Suprapubic skin (tissue), 4 donors: ENCODE measurements at regions not wholly inside any gene's neighbourhood (a gene's known extent, or its start where the extent isn't known, plus 50 kb on each side); places are given as distances from the start of the nearest gene placed in this dataset.

Experiments used
- EP300 ChIP-seq: sonication (generic); formaldehyde crosslinking; IDR thresholded peaks from one replicate; pipeline ENCODE4 v1.6.1; 2017; ENCODE audit warnings: antibody characterized with exemption
- POLR2A ChIP-seq, 2 donors: fragments of 450-650 bp; IDR thresholded peaks; one replicate each; pipeline ENCODE4 v1.6.1; 2017; ENCODE audit warnings: antibody characterized with exemption in 2 of 2, mild to moderate bottlenecking in 2 of 2, moderate library complexity in 2 of 2
- POLR2AphosphoS5 ChIP-seq, 3 donors: sonication (generic); formaldehyde crosslinking; IDR thresholded peaks; one replicate each; pipeline ENCODE4 v1.6.1; 2017; ENCODE audit warnings: antibody characterized with exemption in 3 of 3
- TF ChIP-seq, protein P1 (sequence below), 2 donors: fragments of 200-600 bp in 1 of 2; fragments of 450-650 bp in 1 of 2; sonication (generic) in 1 of 2; IDR thresholded peaks; one replicate each; pipeline ENCODE4 v1.5.1; 2016 to 2019; ENCODE audit warnings: antibody characterized with exemption in 2 of 2, mild to moderate bottlenecking in 1 of 2, moderate library complexity in 1 of 2

- TF ChIP-seq POLR2A (IDR thresholded peaks at IDR 0.05) (no peak), POLR2AphosphoS5 (IDR thresholded peaks at IDR 0.05) (no peak), EP300 (no peak)
- TF ChIP-seq, protein P1, sequence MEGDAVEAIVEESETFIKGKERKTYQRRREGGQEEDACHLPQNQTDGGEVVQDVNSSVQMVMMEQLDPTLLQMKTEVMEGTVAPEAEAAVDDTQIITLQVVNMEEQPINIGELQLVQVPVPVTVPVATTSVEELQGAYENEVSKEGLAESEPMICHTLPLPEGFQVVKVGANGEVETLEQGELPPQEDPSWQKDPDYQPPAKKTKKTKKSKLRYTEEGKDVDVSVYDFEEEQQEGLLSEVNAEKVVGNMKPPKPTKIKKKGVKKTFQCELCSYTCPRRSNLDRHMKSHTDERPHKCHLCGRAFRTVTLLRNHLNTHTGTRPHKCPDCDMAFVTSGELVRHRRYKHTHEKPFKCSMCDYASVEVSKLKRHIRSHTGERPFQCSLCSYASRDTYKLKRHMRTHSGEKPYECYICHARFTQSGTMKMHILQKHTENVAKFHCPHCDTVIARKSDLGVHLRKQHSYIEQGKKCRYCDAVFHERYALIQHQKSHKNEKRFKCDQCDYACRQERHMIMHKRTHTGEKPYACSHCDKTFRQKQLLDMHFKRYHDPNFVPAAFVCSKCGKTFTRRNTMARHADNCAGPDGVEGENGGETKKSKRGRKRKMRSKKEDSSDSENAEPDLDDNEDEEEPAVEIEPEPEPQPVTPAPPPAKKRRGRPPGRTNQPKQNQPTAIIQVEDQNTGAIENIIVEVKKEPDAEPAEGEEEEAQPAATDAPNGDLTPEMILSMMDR (IDR thresholded peaks at IDR 0.05), result no peak
Observed at GRCh38 chr6:120447605-120448004, 886.7 kb downstream of the TBC1D32 start.
